AG08396 (cell line): ENCODE measurements at regions not wholly inside any gene's neighbourhood (a gene's known extent, or its start where the extent isn't known, plus 50 kb on each side); places are given as distances from the start of the nearest gene placed in this dataset.
"Not testable (repeated sequence)": the region's sequence is repeated elsewhere in the genome, so short reads cannot be mapped to it uniquely, and the experiment has no call there.

Experiments used
- DNase-seq: peaks from one replicate; pipeline ENCODE4 v3.0.0; 2012; ENCODE audit warnings: low spot score, mixed read lengths

DNA sequence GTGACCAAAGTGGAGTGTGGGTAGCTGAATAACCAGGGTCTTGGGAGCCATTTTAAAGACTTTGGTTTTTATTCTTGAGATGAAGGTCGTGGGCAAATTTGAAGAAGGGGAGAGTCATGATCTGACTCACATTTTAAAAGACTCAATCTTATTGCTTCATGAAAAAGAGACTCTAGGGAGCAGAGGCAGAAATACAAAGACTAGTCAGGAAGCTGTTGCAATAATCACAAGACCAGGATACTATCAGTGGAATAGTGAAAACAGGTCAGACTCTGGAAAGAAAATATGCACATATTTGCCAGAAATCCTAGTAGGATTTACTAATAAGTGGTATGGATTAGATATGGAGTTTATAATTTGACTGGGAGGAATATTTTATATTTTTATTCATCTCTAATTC lies 448.4 kb downstream of the RAPGEF2 start:
- no peak for DNase-seq

DNA sequence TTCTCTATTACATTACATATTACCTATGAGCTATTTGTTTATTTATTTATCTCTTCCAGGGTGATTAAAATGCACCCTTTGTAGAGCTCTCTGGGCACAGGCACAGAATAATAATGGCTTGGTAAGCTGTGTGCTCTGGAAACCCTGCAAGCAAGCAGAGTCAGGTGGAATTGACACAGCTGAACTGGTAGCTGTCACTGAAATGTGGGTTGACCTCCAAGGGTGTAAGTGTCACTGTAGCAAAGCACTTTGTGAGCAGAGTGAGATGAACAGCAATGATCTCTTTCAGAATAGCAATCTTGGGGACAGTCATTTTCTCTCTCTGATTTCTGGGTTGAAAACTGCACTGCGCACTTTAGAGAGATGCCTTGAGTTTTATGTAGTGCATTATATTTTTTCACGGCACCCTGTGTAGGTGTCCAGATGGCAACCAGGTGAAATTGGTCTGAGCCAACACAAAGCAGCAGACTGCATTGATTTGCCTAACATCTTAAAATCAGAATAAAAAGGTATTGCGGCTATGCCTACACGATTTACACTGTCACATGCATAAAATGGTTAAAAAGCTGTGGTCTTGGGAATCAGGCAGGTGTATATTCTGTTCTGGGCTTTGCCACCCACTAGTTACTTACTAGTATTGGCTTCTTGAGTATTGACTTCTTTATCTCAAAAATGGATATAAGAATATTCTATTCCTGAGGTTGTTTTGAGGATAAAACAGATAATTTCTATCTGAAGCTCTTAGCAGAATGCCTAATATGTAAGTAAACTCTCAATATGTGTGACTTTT lies 450.3 kb downstream of the RAPGEF2 start:
- no peak for DNase-seq

- DNase-seq = no peak
Observed at GRCh38 chr4:159555873-159556272, 453.0 kb downstream of the RAPGEF2 start.

DNA sequence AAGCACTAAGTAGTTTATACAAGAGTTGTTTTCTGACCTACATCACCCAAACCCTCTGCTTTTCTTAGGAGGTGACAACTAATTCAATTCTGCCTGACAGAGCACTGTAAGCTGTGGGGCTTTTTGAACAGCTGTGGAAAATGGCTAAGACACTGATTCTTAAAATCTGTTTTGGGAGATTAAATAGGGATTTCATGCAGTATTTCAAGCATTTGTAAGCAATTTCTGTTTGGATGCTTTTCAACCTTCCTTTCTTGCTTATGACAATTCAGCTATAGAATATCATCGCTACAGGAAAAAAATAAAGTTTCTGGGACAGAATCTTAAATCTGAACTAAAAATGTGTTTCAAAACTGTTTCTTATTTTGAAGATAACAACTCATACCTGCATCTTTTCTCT lies 459.5 kb downstream of the RAPGEF2 start:
- no peak for DNase-seq

- no peak for DNase-seq
Observed at GRCh38 chr4:159563257-159563656, 460.4 kb downstream of the RAPGEF2 start.

DNA sequence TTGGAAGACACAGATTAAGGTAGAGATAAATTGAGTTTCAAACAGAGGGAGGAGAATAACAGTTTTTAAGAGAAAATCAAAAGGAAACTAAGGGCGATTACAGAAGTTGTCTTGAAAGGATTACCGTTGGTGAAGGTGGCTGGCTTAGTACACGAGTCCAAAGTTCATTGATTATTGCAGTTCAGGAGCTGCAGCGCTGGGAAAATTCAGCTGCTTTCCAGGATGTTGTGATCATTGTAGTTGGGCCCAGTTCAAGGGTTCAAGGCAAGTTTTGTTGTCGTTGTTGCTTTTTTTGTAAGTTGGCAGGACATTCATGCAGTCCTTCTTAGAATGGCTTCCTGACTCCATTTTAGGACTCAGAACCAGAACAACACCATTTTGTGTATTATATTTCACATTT lies 461.7 kb downstream of the RAPGEF2 start:
- DNase-seq = no peak

DNA sequence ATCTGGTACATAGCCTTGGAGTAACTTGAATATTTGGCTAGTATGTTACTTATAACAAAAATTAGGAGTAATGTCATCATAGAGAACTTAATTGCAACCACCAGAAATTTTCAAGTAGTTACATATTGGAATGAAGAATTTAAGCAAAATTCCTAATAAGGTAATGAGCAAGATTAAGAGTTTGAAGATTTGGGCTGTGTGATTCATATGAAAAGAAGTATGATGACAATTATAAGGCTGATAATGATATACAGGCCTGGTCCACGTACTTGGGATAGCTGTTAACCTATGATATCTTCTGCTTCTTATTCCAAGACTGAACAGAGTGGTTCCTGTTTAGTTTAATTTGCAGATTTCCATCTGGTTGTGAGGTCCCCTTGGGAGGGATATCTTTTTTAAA lies 463.9 kb downstream of the RAPGEF2 start:
- no peak for DNase-seq

- DNase-seq = no peak
Observed at GRCh38 chr4:159577241-159577640, 474.4 kb downstream of the RAPGEF2 start.

DNA sequence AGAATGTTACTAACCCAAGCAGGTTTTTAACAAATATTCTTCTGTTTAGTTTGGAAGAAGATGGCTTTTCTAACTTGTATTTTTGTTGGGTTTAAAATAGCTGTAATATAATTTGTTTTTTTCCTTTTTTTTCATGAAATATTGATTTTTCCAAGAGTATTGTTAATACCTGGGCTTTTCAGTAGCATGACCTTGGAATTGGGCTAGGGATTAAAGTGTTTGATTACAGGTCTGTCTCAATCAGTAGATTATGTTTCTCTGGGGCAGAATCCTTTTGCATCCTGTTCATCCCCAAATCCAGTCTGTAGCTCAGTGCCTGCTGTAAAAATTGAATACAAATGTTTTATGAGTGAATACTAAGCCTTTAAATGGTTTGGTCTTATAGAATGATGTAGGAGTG lies 479.8 kb downstream of the RAPGEF2 start:
- no peak for DNase-seq

- DNase-seq = no peak
Observed at GRCh38 chr4:159592898-159593556, 490.1 kb downstream of the RAPGEF2 start.

- no peak for DNase-seq
Observed at GRCh38 chr4:159593681-159594080, 490.8 kb downstream of the RAPGEF2 start.

- no peak for DNase-seq
Observed at GRCh38 chr4:159594576-159594975, 491.7 kb downstream of the RAPGEF2 start.

GRCh38 chr4:159595101-159595500 lies 492.2 kb downstream of the RAPGEF2 start:
- not testable (repeated sequence) for DNase-seq

DNA sequence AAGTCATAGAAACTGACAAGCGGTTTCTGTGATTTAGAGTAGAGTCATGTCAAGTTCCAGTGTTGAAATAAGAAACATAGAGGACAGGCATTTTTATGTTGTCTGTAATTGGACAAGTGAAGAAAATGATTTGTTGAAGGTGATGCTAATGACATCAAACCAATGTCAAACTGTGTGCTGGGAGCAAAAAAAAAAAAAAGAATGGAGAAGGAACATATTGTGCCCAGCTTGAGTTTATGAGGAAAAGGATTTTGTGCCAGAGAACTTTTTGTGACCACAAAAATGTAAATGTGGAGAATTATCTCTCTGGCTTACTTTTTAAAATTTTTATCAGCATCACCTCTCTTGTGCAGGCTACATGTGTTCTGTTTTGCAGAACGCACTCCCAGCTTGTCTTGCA lies 495.7 kb downstream of the RAPGEF2 start:
- no peak for DNase-seq

DNA sequence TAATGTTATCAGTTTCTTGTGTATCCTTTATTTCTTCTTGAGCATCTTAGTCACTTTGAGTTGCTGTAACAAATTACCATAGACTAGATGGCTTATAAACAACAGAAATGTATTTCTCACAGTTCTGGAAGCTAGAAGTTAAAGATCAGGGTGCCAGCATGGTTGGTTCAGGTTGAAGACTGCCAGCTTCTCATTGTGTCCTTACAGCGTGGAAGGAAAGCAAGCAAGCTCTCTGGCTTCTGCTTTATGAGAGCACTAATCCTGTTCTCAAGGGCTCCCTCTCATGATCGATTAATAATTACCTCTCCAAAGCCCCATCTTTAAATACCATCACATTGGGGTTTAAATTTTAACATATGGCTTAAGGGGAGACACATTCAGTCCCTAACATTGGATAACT lies 497.2 kb downstream of the RAPGEF2 start:
- DNase-seq = no peak

- DNase-seq = no peak
Observed at GRCh38 chr4:159604781-159605180, 501.9 kb downstream of the RAPGEF2 start.

DNA sequence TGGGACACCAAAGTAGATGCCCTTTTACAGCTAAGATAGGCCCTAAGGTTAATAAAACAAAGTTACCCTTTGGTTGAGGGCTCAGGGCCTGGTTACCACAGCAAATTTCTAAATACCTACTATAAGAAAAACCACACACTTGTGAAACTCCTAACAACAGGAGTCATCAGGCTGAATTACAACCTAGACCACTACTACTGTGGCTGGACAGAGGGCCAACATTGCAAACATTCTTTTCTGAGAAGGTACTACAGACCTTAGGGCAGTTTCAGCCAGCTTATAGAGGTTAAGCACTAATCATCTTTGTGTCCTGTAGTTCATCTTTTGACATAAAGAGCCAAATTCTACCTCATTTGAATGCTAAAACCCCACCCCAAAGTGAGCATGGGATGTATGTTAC lies 504.0 kb downstream of the RAPGEF2 start:
- no peak for DNase-seq

- DNase-seq = no peak
Observed at GRCh38 chr4:159607809-159608208, 504.9 kb downstream of the RAPGEF2 start.

- DNase-seq = no peak
Observed at GRCh38 chr4:159608436-159608835, 505.6 kb downstream of the RAPGEF2 start.

GRCh38 chr4:159632031-159632430 lies 529.2 kb downstream of the RAPGEF2 start:
- no peak for DNase-seq

DNA sequence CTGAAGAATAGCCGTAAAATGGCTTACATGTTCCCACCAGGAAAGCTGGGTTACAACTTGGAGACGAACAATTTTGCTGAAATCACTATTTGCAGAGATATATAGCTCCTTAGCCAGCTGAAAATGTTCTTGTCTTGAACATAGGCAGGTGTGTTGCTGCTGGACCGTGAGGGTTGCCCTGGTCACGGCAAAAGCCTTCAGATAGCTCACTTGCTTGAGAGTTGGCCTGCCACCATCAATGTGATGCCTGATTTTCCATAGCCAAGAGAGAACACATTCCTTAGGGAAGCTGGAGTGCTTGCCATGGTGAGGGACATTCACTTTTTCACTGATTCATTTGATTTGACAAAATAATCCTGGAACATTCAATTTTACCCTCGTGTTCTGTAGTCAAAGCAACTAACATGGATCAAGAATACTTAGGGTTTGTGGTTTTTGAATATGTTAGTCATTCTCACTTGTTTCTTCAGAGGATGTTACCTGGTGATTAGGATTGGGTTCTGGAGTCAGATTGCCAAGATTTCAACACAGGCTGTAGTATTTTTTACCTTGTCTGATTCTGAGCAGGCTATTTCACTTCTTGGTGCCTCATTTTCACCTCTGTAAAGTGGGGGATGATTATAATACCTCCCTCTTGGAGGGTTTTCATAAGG lies 536.9 kb downstream of the RAPGEF2 start:
- no peak for DNase-seq

- DNase-seq = no peak
Observed at GRCh38 chr4:159649237-159649636, 546.4 kb downstream of the RAPGEF2 start.

DNA sequence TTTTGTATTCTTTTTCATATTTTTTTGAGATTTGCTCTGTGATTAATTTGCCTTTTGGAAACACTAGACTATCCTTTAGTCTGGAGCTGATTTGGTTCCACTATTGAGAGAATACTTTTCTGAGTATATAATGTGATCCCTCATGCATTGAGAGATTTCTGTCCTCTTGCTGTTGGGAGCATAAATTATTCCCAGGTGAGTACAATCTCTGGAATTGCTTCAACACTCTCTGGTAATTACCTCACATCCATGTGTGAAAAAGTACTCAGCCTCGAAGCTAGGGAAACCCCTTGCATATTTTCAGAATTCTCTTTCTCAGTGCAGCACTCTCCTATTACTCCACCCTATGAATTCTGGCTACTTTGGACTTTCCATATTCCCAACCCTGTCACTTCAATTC lies 550.0 kb downstream of the RAPGEF2 start:
- no peak for DNase-seq
